Amniotic stem cell (primary cell): ENCODE measurements at regions not wholly inside any gene's neighbourhood (a gene's known extent, or its start where the extent isn't known, plus 50 kb on each side); places are given as distances from the start of the nearest gene placed in this dataset.

ENCODE experiments used
- DNase-seq: peaks from one replicate; lab custom pipeline; 2025; lab: John Stamatoyannopoulos, UW

DNA sequence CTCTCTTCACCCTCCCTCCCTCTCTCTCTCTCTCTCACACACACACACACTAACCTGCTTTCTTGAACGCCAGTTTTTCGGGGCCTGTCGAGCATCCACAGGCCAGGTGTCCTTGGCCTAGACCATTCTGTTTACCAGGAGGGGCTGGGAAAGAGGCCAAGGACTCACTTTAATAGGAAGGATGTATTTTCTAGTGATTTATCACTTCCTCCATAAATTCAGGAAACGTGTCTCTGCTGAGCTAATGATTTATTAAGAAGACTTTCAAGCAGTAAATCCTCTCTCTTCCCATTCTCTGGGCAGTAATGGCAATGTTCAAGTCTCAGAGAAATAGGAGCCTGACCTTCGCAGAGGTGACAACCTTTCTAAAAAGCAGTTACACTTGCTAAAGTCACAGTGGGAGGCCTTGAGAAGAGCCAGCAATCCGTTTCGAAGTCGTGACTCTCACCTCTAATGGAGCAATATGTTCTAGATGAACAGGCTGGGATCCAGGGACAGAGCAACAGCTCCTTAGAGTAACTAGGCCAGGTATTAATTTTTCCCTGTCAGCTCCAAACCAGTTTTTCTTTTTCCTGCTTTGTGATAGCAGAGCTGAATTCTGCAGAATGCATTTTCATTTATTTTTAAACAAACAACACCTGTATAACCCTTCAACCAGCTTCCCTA, 1357.5 kb upstream of the SORCS1 start:
- no peak for DNase-seq

DNA sequence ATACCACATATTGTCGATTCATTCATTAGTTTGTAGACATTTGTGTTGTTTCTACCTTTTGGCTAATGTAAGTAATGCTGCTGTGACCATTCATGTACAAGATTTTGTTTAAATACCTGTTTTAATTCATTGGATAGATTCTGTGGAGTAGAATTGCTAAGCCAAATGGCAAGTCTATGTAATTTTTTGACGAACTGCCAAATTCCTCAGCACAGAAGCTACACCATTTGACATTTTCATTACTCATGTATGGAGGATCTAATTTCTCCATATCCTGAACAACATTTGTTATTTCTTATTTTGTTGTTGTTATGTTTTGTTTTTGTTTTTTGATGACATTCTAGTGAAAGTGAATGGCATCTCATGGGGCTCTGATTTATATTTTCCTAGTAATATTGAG, 1351.3 kb upstream of the SORCS1 start:
- no peak for DNase-seq

DNA sequence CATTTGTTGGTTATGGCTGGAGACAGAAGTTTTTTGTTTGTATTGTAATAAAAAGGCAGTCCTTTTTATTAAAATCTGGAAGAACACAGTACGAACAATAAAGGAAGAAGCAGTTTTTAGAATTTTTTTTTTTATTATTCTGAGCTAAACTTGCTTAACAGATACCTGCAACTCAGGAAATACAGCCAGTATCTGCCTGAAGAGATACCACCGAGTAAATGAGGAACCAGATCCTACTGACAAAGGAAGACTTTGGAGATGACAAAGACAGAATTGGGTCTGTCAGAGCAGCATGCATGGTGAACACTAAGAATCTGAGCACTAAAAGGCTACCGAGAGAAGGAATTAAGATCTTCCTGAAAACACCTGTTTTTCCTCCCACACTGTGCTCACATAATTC, 1335.9 kb upstream of the SORCS1 start:
- DNase-seq = no peak

- DNase-seq = no peak
These were observed 1331.6 kb upstream of the SORCS1 start for GRCh38 chr10:108496106-108496505.

GRCh38 chr10:108490944-108491343, 1326.4 kb upstream of the SORCS1 start:
- DNase-seq = no peak

DNA sequence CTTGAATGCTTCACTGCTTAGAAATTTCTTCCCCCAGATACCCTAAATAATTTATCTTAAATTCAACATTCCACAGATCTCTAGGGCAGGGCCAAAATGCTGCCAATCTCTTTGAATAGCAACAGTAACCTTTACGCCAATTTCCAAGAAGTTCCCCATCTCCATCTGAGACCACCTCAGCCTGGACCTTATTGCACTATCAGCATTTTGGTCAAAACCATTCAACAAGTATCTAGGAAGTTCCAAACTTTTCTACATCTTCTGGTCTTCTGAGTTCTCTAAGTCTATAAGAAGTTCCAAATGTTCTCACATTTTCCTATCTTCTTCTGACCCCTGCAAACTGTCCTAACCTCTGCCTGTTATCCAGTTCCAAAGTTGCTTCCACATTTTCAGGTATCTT, 1306.9 kb upstream of the SORCS1 start:
- DNase-seq = no peak

GRCh38 chr10:108469940-108470339, 1305.4 kb upstream of the SORCS1 start:
- DNase-seq = no peak

GRCh38 chr10:108465871-108466641, 1301.5 kb upstream of the SORCS1 start:
- no peak for DNase-seq

- no peak for DNase-seq
These were observed 1297.5 kb upstream of the SORCS1 start for GRCh38 chr10:108462005-108462404.

DNA sequence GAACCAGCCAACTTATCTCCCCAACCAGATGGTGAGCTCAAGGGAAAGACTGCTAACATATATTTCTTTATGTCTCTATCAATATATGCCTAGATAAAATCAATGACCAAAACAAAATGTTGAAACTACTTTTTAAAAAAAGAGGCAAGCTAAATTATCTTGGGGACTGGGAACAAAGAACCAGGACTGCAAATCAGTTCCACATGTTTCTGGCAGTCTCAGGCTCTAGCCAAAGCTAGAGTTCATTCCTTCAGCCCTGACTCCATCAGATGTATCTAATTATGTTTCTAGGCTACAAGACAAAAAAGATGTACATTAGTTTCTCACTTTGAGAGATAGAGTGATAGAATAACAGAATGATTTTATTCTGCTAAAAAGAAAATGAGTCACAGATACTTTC, 1290.3 kb upstream of the SORCS1 start:
- DNase-seq = peak; percentile 4

DNA sequence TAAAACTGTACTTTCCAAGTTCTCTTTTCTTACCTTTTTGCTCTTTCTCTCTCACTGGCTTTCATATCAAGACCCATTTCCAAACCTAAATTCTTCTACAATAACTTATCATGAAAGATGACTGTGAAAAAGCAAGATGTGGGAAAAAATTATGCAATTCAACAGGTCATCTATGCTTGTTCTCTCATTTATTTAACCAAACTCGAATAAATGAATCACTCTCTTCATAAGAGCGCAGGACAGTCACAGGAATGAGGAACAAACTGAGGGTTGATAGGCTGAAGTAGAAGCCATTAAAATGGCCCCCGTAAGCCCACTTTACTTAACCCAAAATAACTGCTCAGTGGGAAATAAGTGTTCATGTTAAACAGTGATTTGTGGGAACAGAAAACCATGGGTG, 1289.7 kb upstream of the SORCS1 start:
- no peak for DNase-seq

DNA sequence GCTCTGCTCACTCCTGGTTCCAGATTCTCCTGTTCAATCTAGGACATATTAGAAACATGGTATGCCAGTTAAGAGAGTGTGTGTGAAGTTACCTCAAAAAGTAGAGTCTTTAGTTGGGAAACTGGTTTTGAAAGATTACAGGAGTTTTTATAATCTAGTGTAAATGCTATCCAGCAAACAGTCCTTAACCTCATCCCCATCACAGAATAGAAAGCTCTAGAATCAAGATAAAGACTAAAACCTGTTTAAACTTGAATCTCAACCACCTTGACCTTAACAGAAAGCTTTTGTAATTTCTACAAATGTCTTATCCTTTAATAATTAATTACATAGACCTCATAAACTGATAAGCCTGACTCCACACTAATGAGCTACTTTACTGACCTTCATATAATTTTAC, 1288.7 kb upstream of the SORCS1 start:
- DNase-seq = no peak

DNA sequence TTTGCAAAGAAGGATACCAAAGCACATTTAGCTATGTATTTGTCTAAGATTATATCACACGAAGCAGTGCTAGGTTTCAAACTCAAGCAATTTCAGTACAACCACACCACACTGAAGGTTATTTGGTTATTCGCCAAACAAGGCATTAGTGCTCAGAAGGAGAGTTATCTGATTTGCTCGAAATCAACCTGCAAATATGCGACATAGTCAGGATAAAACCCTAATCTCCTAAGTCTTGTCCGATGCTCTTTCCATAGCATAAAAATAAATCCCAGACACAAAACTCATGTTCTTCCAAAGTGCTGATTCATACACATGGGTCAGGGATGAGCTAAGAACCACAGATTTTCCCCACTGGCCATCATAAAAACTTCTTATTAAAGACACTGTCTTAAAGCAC, 1288.0 kb upstream of the SORCS1 start:
- DNase-seq = no peak

DNA sequence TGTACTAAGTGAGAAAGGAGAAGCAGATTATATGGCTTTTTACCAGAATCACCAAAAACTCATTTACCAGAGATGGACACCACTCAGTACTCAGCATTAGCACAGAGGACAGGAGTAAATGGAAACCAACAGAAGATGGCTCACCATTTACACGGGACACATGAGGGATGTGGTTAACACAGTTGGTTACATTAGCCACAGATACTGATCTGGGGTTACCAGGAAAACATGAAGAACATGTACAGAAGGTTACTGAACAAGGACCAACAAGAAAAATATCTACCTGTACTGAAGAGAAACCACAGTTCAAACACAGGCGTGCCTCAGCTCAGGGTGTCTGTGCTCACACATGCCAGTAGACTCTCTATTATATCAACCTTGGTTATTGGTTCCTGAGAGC, 1285.8 kb upstream of the SORCS1 start:
- no peak for DNase-seq

DNA sequence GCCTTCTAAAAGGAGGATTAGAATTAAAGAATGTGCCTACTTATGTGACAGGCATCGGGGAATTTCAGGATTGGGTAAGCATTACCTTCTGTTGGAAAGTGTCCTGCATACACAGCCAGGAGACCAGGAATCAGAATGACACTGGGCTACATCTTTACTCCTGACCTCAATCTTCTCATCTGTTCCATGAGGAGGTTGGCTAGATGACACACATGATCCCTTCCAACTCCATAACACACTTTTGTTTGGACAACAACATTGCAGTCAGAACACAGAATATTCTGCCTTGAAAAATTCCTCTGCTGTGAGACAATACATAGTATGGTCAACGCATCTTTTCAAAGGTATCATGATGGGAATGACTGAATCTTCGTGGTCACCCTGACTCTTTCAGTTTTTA, 1281.2 kb upstream of the SORCS1 start:
- DNase-seq = no peak

GRCh38 chr10:108443636-108444035, 1279.1 kb upstream of the SORCS1 start:
- DNase-seq = no peak

GRCh38 chr10:108439397-108439796, 1274.9 kb upstream of the SORCS1 start:
- no peak for DNase-seq

GRCh38 chr10:108436096-108436495, 1271.6 kb upstream of the SORCS1 start:
- no peak for DNase-seq

- DNase-seq = no peak
These were observed 1270.2 kb upstream of the SORCS1 start for GRCh38 chr10:108434559-108435252.

DNA sequence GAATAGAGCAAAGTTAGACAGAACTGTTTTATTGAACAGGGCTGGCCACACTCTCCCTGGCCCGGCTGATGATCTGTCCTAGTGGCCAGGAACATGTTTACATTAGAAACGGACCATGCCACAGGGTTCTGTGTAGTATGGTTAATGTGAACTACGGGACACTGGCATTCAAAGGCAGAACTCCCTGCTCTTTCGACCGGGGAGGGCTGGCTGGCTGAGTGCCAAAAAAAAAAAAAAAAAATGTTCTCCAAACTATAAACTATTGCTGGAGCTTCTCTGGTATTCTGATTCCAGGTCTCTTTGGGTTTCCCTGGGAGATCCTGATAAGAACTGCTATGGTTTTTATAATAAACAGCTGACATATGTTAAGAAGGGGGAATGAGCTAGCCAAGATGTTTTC, 1262.6 kb upstream of the SORCS1 start:
- DNase-seq = no peak

DNA sequence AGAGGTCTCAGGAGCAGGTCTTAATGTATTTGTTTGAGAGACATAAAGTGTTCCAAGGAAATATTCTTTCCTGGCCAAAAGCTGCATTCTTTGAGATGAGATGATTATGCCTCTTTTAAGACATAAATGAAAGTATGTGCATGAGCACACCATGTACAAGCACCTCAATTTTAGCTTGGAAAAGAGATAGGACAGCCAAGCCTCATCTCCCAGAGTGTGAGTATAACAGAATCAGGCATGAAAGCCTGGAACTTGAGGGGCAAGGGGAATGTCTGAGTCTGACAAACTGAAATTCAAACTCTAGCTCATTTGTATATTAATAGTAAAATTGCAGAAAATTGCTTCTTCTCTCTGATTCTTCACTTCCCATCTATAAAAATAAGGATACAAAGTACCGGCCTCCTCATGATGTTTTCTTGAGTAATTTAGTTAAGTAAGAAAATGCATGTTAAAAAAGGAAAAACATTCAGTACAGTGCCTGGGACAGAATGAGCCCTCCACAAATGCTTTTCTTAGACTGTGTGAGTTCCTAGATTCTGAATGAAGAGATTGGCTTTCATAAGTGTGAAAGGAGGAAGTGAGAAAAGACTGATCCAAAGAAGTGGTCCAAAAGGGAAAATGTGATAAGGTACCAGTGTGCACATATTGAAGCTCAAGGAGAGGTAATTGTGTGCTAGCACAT, 1260.9 kb upstream of the SORCS1 start:
- DNase-seq = no peak

DNA sequence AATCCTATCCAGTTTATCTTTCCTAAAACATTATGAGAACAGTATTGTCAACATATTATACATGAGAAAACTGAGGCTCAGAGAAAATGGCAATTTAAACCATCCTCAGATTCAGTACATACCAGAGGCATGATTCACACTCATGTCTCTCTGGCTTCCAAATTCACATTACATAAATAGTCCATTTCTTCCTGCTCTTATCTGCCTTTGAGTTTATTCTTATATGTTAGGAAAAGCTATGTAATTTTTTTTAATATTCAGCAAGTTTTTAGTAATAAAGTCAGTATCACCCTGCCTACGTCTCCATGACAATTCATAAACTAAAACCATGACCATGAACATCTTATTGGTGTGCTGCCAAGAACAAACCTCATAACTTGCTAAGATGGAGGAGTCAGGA, 1260.2 kb upstream of the SORCS1 start:
- DNase-seq = peak; percentile 26

GRCh38 chr10:108422286-108422685, 1257.8 kb upstream of the SORCS1 start:
- no peak for DNase-seq
